IMR-90 (cell line): ENCODE measurements at regions not wholly inside any gene's neighbourhood (a gene's known extent, or its start where the extent isn't known, plus 50 kb on each side); places are given as distances from the start of the nearest gene placed in this dataset.

Source experiments
- ATAC-seq: fragments of 200-7000 bp; cut with Tn5 transposase; 2 replicates; pipeline ENCODE4 v1.9.1; 2020; ENCODE audit warnings: low read depth, mild to moderate bottlenecking, moderate library complexity
- BruUV-seq: library from RNA; stranded (reverse); fragments of 400-500 nt; replicated peaks from 2 replicates; lab custom pipeline; 2021; lab: Mats Ljungman, UMichigan
- CTCF ChIA-PET: fragments of 300-600 bp; formaldehyde crosslinking; extraction: SDS; loops from one replicate; lab custom pipeline; 2021; ENCODE audit warnings: antibody characterized with exemption; lab: Yijun Ruan, JAX
- POLR2A ChIA-PET: fragments of 300-600 bp; sonication (Branson Sonifier 250); formaldehyde crosslinking; loops from one replicate; lab custom pipeline; 2022; ENCODE audit warnings: antibody characterized with exemption; ENCODE audit not compliant: unreplicated experiment; lab: Charles Lee
- DNase-seq: peaks from one replicate; pipeline ENCODE4 v3.0.0; 2013
- H2AFZ ChIP-seq: replicated peaks from 2 replicates; pipeline ENCODE3; 2013; ENCODE audit warnings: low read length, mild to moderate bottlenecking; ENCODE audit not compliant: poor library complexity
- H2AK5ac ChIP-seq: 2 replicates; pipeline ENCODE4 v1.6.1; 2013; ENCODE audit warnings: low read depth, low read length, inconsistent platforms
- H2AK9ac ChIP-seq: replicated peaks from 2 replicates; pipeline ENCODE3; 2013; ENCODE audit warnings: mild to moderate bottlenecking, low read depth, low read length, moderate library complexity; ENCODE audit not compliant: poor library complexity
- H2BK120ac ChIP-seq: 2 replicates; pipeline ENCODE4 v1.6.1; 2013; ENCODE audit warnings: low read depth, low read length, inconsistent platforms
- H2BK15ac ChIP-seq: 3 replicates; pipeline ENCODE4 v1.6.1; 2013; ENCODE audit warnings: low read depth, low read length, inconsistent platforms
- H2BK20ac ChIP-seq: 2 replicates; pipeline ENCODE4 v1.6.1; 2013; ENCODE audit warnings: low read depth, mild to moderate bottlenecking, inconsistent platforms, low read length, moderate library complexity
- H2BK5ac ChIP-seq: 2 replicates; pipeline ENCODE4 v1.6.1; 2013; ENCODE audit warnings: mild to moderate bottlenecking, low read depth, low read length, inconsistent platforms; ENCODE audit not compliant: poor library complexity, severe bottlenecking
- H3K14ac ChIP-seq: replicated peaks from 2 replicates; pipeline ENCODE4 v1.6.1; 2013; ENCODE audit warnings: low read depth, low read length, inconsistent platforms
- H3K18ac ChIP-seq: 2 replicates; pipeline ENCODE4 v1.6.1; 2013; ENCODE audit warnings: low read depth, low read length, control low read depth
- H3K23ac ChIP-seq: 2 replicates; pipeline ENCODE4 v1.6.1; 2013; ENCODE audit warnings: low read depth, low read length, inconsistent platforms
- H3K27ac ChIP-seq: 2 replicates; pipeline ENCODE4 v1.5.1; 2013; ENCODE audit warnings: mild to moderate bottlenecking, control low read depth, low read length; ENCODE audit not compliant: insufficient read depth
- H3K27me3 ChIP-seq: 2 replicates; pipeline ENCODE4 v1.6.1; 2013; ENCODE audit warnings: low read length; ENCODE audit not compliant: control insufficient read depth, insufficient read depth
- H3K36me3 ChIP-seq: 2 replicates; pipeline ENCODE4 v1.6.1; 2013; ENCODE audit warnings: low read length, mixed read lengths; ENCODE audit not compliant: control insufficient read depth, insufficient read depth
- H3K4ac ChIP-seq: 2 replicates; pipeline ENCODE4 v1.6.1; 2013; ENCODE audit warnings: low read depth, low read length, inconsistent platforms
- H3K4me1 ChIP-seq: 2 replicates; pipeline ENCODE4 v1.6.1; 2013; ENCODE audit warnings: low read length, mixed read lengths; ENCODE audit not compliant: control insufficient read depth, insufficient read depth
- H3K4me2 ChIP-seq: 2 replicates; pipeline ENCODE4 v1.6.1; 2013; ENCODE audit warnings: low read depth, mild to moderate bottlenecking, control low read depth, low read length, moderate library complexity
- H3K4me3 ChIP-seq: 2 replicates; pipeline ENCODE4 v1.5.1; 2013; ENCODE audit warnings: low read depth, mild to moderate bottlenecking, control low read depth, low read length, moderate library complexity; ENCODE audit not compliant: insufficient read depth
- H3K56ac ChIP-seq: 2 replicates; pipeline ENCODE4 v1.6.1; 2013; ENCODE audit warnings: low read length, inconsistent platforms; ENCODE audit not compliant: insufficient read depth; ENCODE audit errors: extremely low read depth
- H3K79me1 ChIP-seq, 2 experiments: 2 replicates each; pipeline ENCODE4 v1.6.1; 2013; ENCODE audit warnings: low read length in 2 of 2, inconsistent platforms in 1 of 2, low read depth in 1 of 2
- H3K9ac ChIP-seq: 2 replicates; pipeline ENCODE4 v1.6.1; 2013; ENCODE audit warnings: low read depth, low read length, control low read depth
- H3K9me1 ChIP-seq: 2 replicates; pipeline ENCODE4 v1.6.1; 2013; ENCODE audit warnings: low read length, inconsistent platforms; ENCODE audit not compliant: insufficient read depth
- H3K9me3 ChIP-seq: 2 replicates; pipeline ENCODE4 v1.6.1; 2013; ENCODE audit warnings: low read length; ENCODE audit not compliant: control insufficient read depth, insufficient read depth
- H4K20me1 ChIP-seq: 2 replicates; pipeline ENCODE4 v1.6.1; 2013; ENCODE audit warnings: low read length, inconsistent platforms; ENCODE audit not compliant: insufficient read depth
- H4K5ac ChIP-seq: 2 replicates; pipeline ENCODE4 v1.6.1; 2013; ENCODE audit warnings: mild to moderate bottlenecking, low read depth, low read length, control low read depth
- H4K8ac ChIP-seq, 2 experiments: 2 replicates each; pipeline ENCODE4 v1.6.1; 2013; ENCODE audit warnings: low read depth in 2 of 2, low read length in 2 of 2, control low read depth in 1 of 2, inconsistent platforms in 1 of 2
- H4K91ac ChIP-seq: 2 replicates; pipeline ENCODE4 v1.6.1; 2013; ENCODE audit warnings: low read depth, low read length, inconsistent platforms; ENCODE audit not compliant: insufficient read depth
- CTCF ChIP-seq: conservative IDR thresholded peaks from 2 replicates; pipeline ENCODE4 v1.5.1; 2012; ENCODE audit warnings: mild to moderate bottlenecking, low read depth, low read length, improper control_type of control experiment
- ELK1 ChIP-seq: fragments of 150-350 bp; IDR thresholded peaks from 2 replicates; pipeline ENCODE4 v1.6.1; 2016; ENCODE audit warnings: low read depth, mild to moderate bottlenecking, low read length, moderate library complexity, borderline replicate concordance
- whole genome bisulfite sequencing, 2 experiments: methylation state at CpG; one replicate each; pipeline versions ENCODE4 v1.1.5 to v1.1.7; 2013; ENCODE audit warnings: missing lambda C conversion rate in 2 of 2; ENCODE audit not compliant: insufficient read length in 1 of 2; ENCODE audit errors: extremely low coverage in 2 of 2; 5-methylcytosine and 5-hydroxymethylcytosine counted together
- dilution Hi-C: fragments of 300-500 bp; cut with HindIII; formaldehyde crosslinking; loops from one replicate; pipeline ENCODE4 v1.14.3; 2018; ENCODE audit warnings: low sequenced_read_pairs; ENCODE audit not compliant: unreplicated experiment
- in situ Hi-C: fragments of 300-500 bp; cut with MboI; formaldehyde crosslinking; loops from 3 replicates; pipeline ENCODE4 v1.14.3; 2019; ENCODE audit warnings: low sequenced_read_pairs, inconsistent platforms, mixed read lengths
- intact Hi-C: fragments of 100-400 bp; cut with micrococcal nuclease; formaldehyde crosslinking; loops from 2 replicates; pipeline ENCODE4 v1.10.0; 2022

- in situ Hi-C loops, result no loop called here
- no peak; the same call in 1 of the 2 replicates for ATAC-seq
- Histone ChIP-seq H4K8ac (0 out of 4 replicates have a peak overlapping the region, but pooled peaks of 1 of the 2 experiments have one; percentile 17), H3K4ac (no peak overlapping the region), H2AFZ (no peak overlapping the region), H3K14ac (no peak overlapping the region), H3K9me1 (no peaks in the 10 kb centered on the region; the same call in 1 of the 2 replicates), H3K56ac (no peak overlapping the region), H2AK9ac (no peak overlapping the region), H4K5ac (no peak overlapping the region; the same call in 1 of the 2 replicates), H2BK120ac (no peak overlapping the region), H2BK20ac (no peak overlapping the region), H3K27me3 (no peaks in the 10 kb centered on the region), H3K4me2 (no peak overlapping the region), H3K4me1 (no peaks in the 10 kb centered on the region), H3K9me3 (no peaks in the 10 kb centered on the region), H4K91ac (no peak overlapping the region), H3K23ac (no peak overlapping the region), H3K9ac (no peak overlapping the region), H3K18ac (no peak overlapping the region), H2BK15ac (no peak overlapping the region), H2BK5ac (no peak overlapping the region), H2AK5ac (no peak overlapping the region), H3K4me3 (no peak overlapping the region), H4K20me1 (no peaks in the 10 kb centered on the region), H3K79me1 (no peaks in the 10 kb centered on the region), H3K36me3 (no peaks in the 10 kb centered on the region), H3K27ac (no peak overlapping the region)
- no peak for DNase-seq
- CTCF ChIA-PET, result interaction anchor here (0.6 kb wide), 1 partner anchor 670 kb away, joined by 5 read pairs; no protein-coding TSS in a partner anchor
- no CpG with 5 or more reads among the region's 3 CpGs for WGBS, 2 experiments
- dilution Hi-C loops, result no loop called here
- intact Hi-C loops, result no loop called here
- no peak for TF ChIP-seq ELK1
- 0 out of 2 replicates have a peak, but pooled peaks have one; percentile 1 for TF ChIP-seq CTCF
- POLR2A ChIA-PET, result no interaction called here
- no TSS peak for BruUV-seq
Measured at GRCh38 chr12:65585648-65586602, 238.4 kb upstream of the HMGA2 start.
